GM23338 (cell line): ENCODE measurements at regions not wholly inside any gene's neighbourhood (a gene's known extent, or its start where the extent isn't known, plus 50 kb on each side); places are given as distances from the start of the nearest gene placed in this dataset.

Source experiments
- ATAC-seq: fragments of 200-7000 bp; cut with Tn5 transposase; 3 replicates; pipeline ENCODE4 v1.9.1; 2020
- DNase-seq: peaks from one replicate; pipeline ENCODE4 v3.0.0-alpha.2; 2015; ENCODE audit warnings: low spot score
- H2AFZ ChIP-seq: fragments of 200-600 bp; sonication (generic); 2 replicates; pipeline ENCODE4 v1.8.0; 2016; ENCODE audit warnings: antibody characterized with exemption, mild to moderate bottlenecking, moderate library complexity
- H3F3A ChIP-seq: fragments of 200-600 bp; sonication (generic); replicated peaks from 2 replicates; pipeline ENCODE4 v1.8.0; 2017; ENCODE audit warnings: antibody characterized with exemption, mixed run types, low read depth
- H3K27ac ChIP-seq: fragments of 200-600 bp; sonication (generic); 2 replicates; pipeline ENCODE4 v1.6.1; 2016; ENCODE audit warnings: low read depth
- H3K27me3 ChIP-seq: fragments of 200-600 bp; sonication (generic); 2 replicates; pipeline ENCODE4 v1.8.0; 2016; ENCODE audit warnings: mild to moderate bottlenecking, mixed run types, moderate library complexity; ENCODE audit not compliant: insufficient read depth
- H3K36me3 ChIP-seq: fragments of 200-600 bp; sonication (generic); 2 replicates; pipeline ENCODE4 v1.8.0; 2016; ENCODE audit warnings: mild to moderate bottlenecking; ENCODE audit not compliant: insufficient read depth
- H3K4me1 ChIP-seq: fragments of 200-600 bp; sonication (generic); 2 replicates; pipeline ENCODE4 v1.8.0; 2016; ENCODE audit warnings: mild to moderate bottlenecking, moderate library complexity; ENCODE audit not compliant: insufficient read depth
- H3K4me2 ChIP-seq: fragments of 200-600 bp; sonication (generic); 2 replicates; pipeline ENCODE4 v1.7.1; 2017; ENCODE audit warnings: mixed run types
- H3K4me3 ChIP-seq: fragments of 200-600 bp; sonication (generic); 2 replicates; pipeline ENCODE4 v1.6.1; 2016; ENCODE audit warnings: mixed run types
- H3K79me2 ChIP-seq: fragments of 200-600 bp; sonication (generic); replicated peaks from 2 replicates; pipeline ENCODE4 v1.8.0; 2017; ENCODE audit warnings: mild to moderate bottlenecking; ENCODE audit not compliant: insufficient read depth
- H3K9me2 ChIP-seq: fragments of 200-600 bp; sonication (generic); 2 replicates; pipeline ENCODE4 v1.8.0; 2017; ENCODE audit not compliant: insufficient read depth
- H4K20me1 ChIP-seq: fragments of 200-600 bp; sonication (generic); replicated peaks from 2 replicates; pipeline ENCODE4 v1.8.0; 2017; ENCODE audit warnings: mild to moderate bottlenecking; ENCODE audit not compliant: insufficient read depth
- H3K27ac Mint-ChIP-seq: 2 replicates; pipeline ENCODE4 v1.8.0; 2020; ENCODE audit warnings: inconsistent platforms, mild to moderate bottlenecking, moderate library complexity, mixed read lengths
- H3K27me3 Mint-ChIP-seq: 3 replicates; pipeline ENCODE4 v1.8.0; 2022; ENCODE audit warnings: low read depth, mild to moderate bottlenecking, moderate library complexity, mixed read lengths, inconsistent platforms; ENCODE audit not compliant: insufficient read depth, poor library complexity
- H3K36me3 Mint-ChIP-seq: 3 replicates; pipeline ENCODE4 v1.8.0; 2021; ENCODE audit warnings: low read depth, mild to moderate bottlenecking, inconsistent platforms, moderate library complexity, mixed read lengths
- H3K4me1 Mint-ChIP-seq: 3 replicates; pipeline ENCODE4 v1.8.0; 2020; ENCODE audit warnings: mild to moderate bottlenecking, inconsistent platforms, mixed read lengths
- H3K4me3 Mint-ChIP-seq: 3 replicates; pipeline ENCODE4 v1.8.0; 2021; ENCODE audit warnings: moderate library complexity, mild to moderate bottlenecking, inconsistent platforms, mixed read lengths
- H3K9me3 Mint-ChIP-seq: 3 replicates; pipeline ENCODE4 v1.8.0; 2020; ENCODE audit warnings: moderate library complexity, mild to moderate bottlenecking, inconsistent platforms, mixed read lengths
- CREB1 ChIP-seq: fragments of 250-450 bp; sonication (Bioruptor Pico); IDR thresholded peaks from 2 replicates; pipeline ENCODE4 v1.5.0; 2020; ENCODE audit warnings: low read depth, mild to moderate bottlenecking, moderate library complexity
- EZH2 ChIP-seq: fragments of 200-600 bp; sonication (generic); IDR thresholded peaks from one replicate; pipeline ENCODE4 v1.8.0; 2017; ENCODE audit warnings: antibody characterized with exemption, mild to moderate bottlenecking, low read depth; ENCODE audit not compliant: unreplicated experiment
- EZH2phosphoT487 ChIP-seq: fragments of 200-600 bp; sonication (generic); IDR thresholded peaks from one replicate; pipeline ENCODE4 v1.8.1; 2018; ENCODE audit warnings: antibody characterized with exemption; ENCODE audit not compliant: unreplicated experiment
- NANOG ChIP-seq: IDR thresholded peaks from 2 replicates; pipeline ENCODE4 v1.6.1; 2016; ENCODE audit warnings: antibody characterized with exemption, borderline replicate concordance
- POLR2AphosphoS5 ChIP-seq: IDR thresholded peaks from 2 replicates; pipeline ENCODE4 v1.6.1; 2016; ENCODE audit warnings: antibody characterized with exemption, low read depth
- REST ChIP-seq: IDR thresholded peaks from one replicate; pipeline ENCODE4 v1.6.1; 2018; ENCODE audit warnings: antibody characterized with exemption; ENCODE audit not compliant: unreplicated experiment
- STAT1 ChIP-seq: IDR thresholded peaks from one replicate; pipeline ENCODE4 v1.6.1; 2016; ENCODE audit warnings: antibody characterized with exemption; ENCODE audit not compliant: unreplicated experiment
- TF ChIP-seq, protein P1 (sequence below), 2 experiments: fragments of 200-600 bp in 1 of 2; sonication (generic) in 1 of 2; conservative IDR thresholded peaks; 2 replicates each; pipeline versions ENCODE4 v1.5.1 to v1.6.1; 2016 to 2017; ENCODE audit warnings: antibody characterized with exemption in 2 of 2, low read depth in 2 of 2, mild to moderate bottlenecking in 2 of 2, moderate library complexity in 1 of 2

DNA sequence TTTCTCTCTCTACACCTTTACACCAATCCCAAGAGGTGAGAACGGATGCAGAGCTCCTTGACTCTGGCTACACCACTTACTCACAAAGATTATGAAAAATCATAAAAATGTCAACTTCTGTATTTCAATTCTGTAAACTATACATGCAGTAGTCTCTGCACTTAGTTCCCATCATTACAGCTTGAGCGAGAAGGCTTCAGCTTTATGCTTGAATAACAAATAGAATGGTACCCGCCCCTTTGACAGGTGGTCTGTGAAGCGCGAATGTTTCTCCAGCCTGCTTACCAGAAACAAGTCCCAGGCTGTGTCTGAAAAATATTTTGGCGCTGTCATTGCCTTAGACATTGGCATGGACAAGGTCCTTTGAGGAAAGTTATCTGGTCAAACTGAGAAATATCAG, 562.4 kb upstream of the CLINT1 start:
- Histone ChIP-seq H3K4me3 (no peak overlapping the region), H4K20me1 (no peaks in the 10 kb centered on the region), H3F3A (no peaks in the 10 kb centered on the region), H3K4me1 (no peaks in the 10 kb centered on the region), H3K9me2 (0 out of 2 replicates have a peak, but pooled peaks cover 13% of the 10 kb centered on the region), H2AFZ (no peak overlapping the region), H3K27ac (no peak overlapping the region), H3K4me2 (no peak overlapping the region), H3K79me2 (no peaks in the 10 kb centered on the region), H3K36me3 (no peaks in the 10 kb centered on the region), H3K27me3 (no peaks in the 10 kb centered on the region)
- DNase-seq (no peak), ATAC-seq (no peak)
- H3K9me3 Mint-ChIP-seq = no peaks in the 10 kb centered on the region
- no peak overlapping the region for H3K27ac Mint-ChIP-seq
- no peaks in the 10 kb centered on the region for H3K4me1 Mint-ChIP-seq
- H3K36me3 Mint-ChIP-seq = no peaks in the 10 kb centered on the region
- H3K27me3 Mint-ChIP-seq = peaks cover 2% of the 10 kb centered on the region
- TF ChIP-seq REST (no peak), STAT1 (no peak), CREB1 (CRISPR knock-in tag) (no peak), EZH2phosphoT487 (no peak), EZH2 (no peak)
- TF ChIP-seq, protein P1, sequence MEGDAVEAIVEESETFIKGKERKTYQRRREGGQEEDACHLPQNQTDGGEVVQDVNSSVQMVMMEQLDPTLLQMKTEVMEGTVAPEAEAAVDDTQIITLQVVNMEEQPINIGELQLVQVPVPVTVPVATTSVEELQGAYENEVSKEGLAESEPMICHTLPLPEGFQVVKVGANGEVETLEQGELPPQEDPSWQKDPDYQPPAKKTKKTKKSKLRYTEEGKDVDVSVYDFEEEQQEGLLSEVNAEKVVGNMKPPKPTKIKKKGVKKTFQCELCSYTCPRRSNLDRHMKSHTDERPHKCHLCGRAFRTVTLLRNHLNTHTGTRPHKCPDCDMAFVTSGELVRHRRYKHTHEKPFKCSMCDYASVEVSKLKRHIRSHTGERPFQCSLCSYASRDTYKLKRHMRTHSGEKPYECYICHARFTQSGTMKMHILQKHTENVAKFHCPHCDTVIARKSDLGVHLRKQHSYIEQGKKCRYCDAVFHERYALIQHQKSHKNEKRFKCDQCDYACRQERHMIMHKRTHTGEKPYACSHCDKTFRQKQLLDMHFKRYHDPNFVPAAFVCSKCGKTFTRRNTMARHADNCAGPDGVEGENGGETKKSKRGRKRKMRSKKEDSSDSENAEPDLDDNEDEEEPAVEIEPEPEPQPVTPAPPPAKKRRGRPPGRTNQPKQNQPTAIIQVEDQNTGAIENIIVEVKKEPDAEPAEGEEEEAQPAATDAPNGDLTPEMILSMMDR (conservative IDR thresholded peaks at IDR 0.05; ENCODE audit: low read depth in 2 of 2) = no peak
- H3K4me3 Mint-ChIP-seq = no peak overlapping the region

GRCh38 chr5:158419186-158419585, 560.2 kb upstream of the CLINT1 start:
- no peaks in the 10 kb centered on the region for H3F3A ChIP-seq
- H3K27me3 ChIP-seq = no peaks in the 10 kb centered on the region
- H4K20me1 ChIP-seq = no peaks in the 10 kb centered on the region
- Mint-ChIP-seq H3K9me3 (no peaks in the 10 kb centered on the region), H3K27ac (no peak overlapping the region), H3K27me3 (no peaks in the 10 kb centered on the region), H3K36me3 (no peaks in the 10 kb centered on the region), H3K4me1 (no peaks in the 10 kb centered on the region), H3K4me3 (no peak overlapping the region)
- no peak overlapping the region for H3K27ac ChIP-seq
- no peaks in the 10 kb centered on the region for H3K79me2 ChIP-seq
- ATAC-seq (no peak), DNase-seq (no peak)
- H3K36me3 ChIP-seq = no peaks in the 10 kb centered on the region
- TF ChIP-seq NANOG (no peak), CREB1 (CRISPR knock-in tag) (no peak), EZH2 (no peak), POLR2AphosphoS5 (no peak), EZH2phosphoT487 (no peak)
- H2AFZ ChIP-seq = no peak overlapping the region
- no peaks in the 10 kb centered on the region for H3K4me1 ChIP-seq
- no peak overlapping the region for H3K4me3 ChIP-seq
- H3K9me2 ChIP-seq = 0 out of 2 replicates have a peak, but pooled peaks cover 9% of the 10 kb centered on the region
- no peak overlapping the region for H3K4me2 ChIP-seq
